GM12878 (cell line): ENCODE measurements at regions not wholly inside any gene's neighbourhood (a gene's known extent, or its start where the extent isn't known, plus 50 kb on each side); places are given as distances from the start of the nearest gene placed in this dataset.

ENCODE experiments used
- FOXM1 ChIP-seq: IDR thresholded peaks from 2 replicates; pipeline ENCODE4 v1.6.1; 2012; ENCODE audit warnings: low read depth, mild to moderate bottlenecking, inconsistent platforms, low read length, moderate library complexity
- GABPA ChIP-seq: IDR thresholded peaks from 2 replicates; pipeline ENCODE4 v1.6.1; 2014; ENCODE audit warnings: antibody characterized with exemption, low read depth, mild to moderate bottlenecking, inconsistent platforms
- NFXL1 ChIP-seq: fragments of 450-650 bp; IDR thresholded peaks from 2 replicates; pipeline ENCODE4 v1.6.1; 2017; ENCODE audit warnings: antibody characterized with exemption, mild to moderate bottlenecking, borderline replicate concordance
- NRF1 ChIP-seq: conservative IDR thresholded peaks from 2 replicates; pipeline ENCODE4 v1.6.1; 2011; ENCODE audit warnings: mild to moderate bottlenecking, low read depth, low read length, improper control_type of control experiment
- PML ChIP-seq: IDR thresholded peaks from 2 replicates; pipeline ENCODE4 v1.6.1; 2012; ENCODE audit warnings: low read length, inconsistent platforms
- RAD21 ChIP-seq: IDR thresholded peaks from 2 replicates; pipeline ENCODE4 v1.6.1; 2011; ENCODE audit warnings: mild to moderate bottlenecking, low read depth, low read length, moderate library complexity; ENCODE audit not compliant: insufficient read depth
- RAD51 ChIP-seq: fragments of 450-650 bp; IDR thresholded peaks from 2 replicates; pipeline ENCODE4 v1.6.1; 2016; ENCODE audit warnings: moderate library complexity, mild to moderate bottlenecking, inconsistent platforms
- TF ChIP-seq, protein P1 (sequence below): fragments of 450-650 bp; formaldehyde crosslinking; IDR thresholded peaks from 2 replicates; pipeline ENCODE4 v1.4.0; 2020; ENCODE audit warnings: mild to moderate bottlenecking, moderate library complexity
- TF ChIP-seq, protein P2 (sequence below), 3 experiments: IDR thresholded peaks in 2 of 3; conservative IDR thresholded peaks in 1 of 3; 2 replicates each; pipeline ENCODE4 v1.5.1; 2011; ENCODE audit warnings: low read depth in 3 of 3, low read length in 3 of 3, mild to moderate bottlenecking in 3 of 3, control low read depth in 2 of 3, moderate library complexity in 2 of 3, inconsistent platforms in 1 of 3, mixed read lengths in 1 of 3; ENCODE audit not compliant: control insufficient read depth in 2 of 3, insufficient read depth in 1 of 3; ENCODE audit errors: extremely low read depth in 1 of 3
- TF ChIP-seq, protein P3 (sequence below): IDR thresholded peaks from 2 replicates; pipeline ENCODE4 v1.6.1; 2012; ENCODE audit warnings: mild to moderate bottlenecking, low read depth, low read length

DNA sequence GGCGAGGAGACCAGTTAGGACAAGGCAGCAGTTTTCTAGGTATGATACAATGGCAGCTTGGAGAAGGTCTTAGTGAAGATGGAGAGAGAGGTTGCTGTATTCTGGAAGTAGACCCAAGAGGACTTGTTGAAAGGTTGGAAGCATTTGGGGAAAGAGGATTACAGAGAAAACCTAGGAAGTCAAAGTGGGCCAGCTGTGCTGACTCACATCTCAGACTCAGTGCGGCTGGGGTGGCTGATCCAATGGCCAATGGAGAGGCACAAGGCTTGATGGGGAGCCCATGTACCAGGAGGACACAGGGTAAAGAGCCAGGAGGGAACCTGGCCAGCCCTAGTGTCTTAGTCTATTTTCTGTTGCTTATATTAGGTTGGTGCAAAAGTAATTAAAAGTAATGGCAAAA lies 194.5 kb upstream of the GALNT17 start:
- TF ChIP-seq RAD51 (no peak), NFXL1 (no peak), PML (no peak), NRF1 (no peak), RAD21 (no peak), FOXM1 (no peak), GABPA (no peak)
- TF ChIP-seq, protein P1, sequence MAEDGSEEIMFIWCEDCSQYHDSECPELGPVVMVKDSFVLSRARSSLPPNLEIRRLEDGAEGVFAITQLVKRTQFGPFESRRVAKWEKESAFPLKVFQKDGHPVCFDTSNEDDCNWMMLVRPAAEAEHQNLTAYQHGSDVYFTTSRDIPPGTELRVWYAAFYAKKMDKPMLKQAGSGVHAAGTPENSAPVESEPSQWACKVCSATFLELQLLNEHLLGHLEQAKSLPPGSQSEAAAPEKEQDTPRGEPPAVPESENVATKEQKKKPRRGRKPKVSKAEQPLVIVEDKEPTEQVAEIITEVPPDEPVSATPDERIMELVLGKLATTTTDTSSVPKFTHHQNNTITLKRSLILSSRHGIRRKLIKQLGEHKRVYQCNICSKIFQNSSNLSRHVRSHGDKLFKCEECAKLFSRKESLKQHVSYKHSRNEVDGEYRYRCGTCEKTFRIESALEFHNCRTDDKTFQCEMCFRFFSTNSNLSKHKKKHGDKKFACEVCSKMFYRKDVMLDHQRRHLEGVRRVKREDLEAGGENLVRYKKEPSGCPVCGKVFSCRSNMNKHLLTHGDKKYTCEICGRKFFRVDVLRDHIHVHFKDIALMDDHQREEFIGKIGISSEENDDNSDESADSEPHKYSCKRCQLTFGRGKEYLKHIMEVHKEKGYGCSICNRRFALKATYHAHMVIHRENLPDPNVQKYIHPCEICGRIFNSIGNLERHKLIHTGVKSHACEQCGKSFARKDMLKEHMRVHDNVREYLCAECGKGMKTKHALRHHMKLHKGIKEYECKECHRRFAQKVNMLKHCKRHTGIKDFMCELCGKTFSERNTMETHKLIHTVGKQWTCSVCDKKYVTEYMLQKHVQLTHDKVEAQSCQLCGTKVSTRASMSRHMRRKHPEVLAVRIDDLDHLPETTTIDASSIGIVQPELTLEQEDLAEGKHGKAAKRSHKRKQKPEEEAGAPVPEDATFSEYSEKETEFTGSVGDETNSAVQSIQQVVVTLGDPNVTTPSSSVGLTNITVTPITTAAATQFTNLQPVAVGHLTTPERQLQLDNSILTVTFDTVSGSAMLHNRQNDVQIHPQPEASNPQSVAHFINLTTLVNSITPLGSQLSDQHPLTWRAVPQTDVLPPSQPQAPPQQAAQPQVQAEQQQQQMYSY (CRISPR knock-in tag): no peak
- TF ChIP-seq, protein P2, sequence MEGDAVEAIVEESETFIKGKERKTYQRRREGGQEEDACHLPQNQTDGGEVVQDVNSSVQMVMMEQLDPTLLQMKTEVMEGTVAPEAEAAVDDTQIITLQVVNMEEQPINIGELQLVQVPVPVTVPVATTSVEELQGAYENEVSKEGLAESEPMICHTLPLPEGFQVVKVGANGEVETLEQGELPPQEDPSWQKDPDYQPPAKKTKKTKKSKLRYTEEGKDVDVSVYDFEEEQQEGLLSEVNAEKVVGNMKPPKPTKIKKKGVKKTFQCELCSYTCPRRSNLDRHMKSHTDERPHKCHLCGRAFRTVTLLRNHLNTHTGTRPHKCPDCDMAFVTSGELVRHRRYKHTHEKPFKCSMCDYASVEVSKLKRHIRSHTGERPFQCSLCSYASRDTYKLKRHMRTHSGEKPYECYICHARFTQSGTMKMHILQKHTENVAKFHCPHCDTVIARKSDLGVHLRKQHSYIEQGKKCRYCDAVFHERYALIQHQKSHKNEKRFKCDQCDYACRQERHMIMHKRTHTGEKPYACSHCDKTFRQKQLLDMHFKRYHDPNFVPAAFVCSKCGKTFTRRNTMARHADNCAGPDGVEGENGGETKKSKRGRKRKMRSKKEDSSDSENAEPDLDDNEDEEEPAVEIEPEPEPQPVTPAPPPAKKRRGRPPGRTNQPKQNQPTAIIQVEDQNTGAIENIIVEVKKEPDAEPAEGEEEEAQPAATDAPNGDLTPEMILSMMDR (IDR thresholded peaks at IDR 0.05 in 2 of 3, conservative IDR thresholded peaks at IDR 0.05 in 1 of 3; ENCODE audit: control insufficient read depth in 2 of 3, extremely low read depth in 1 of 3, insufficient read depth in 1 of 3, low read depth in 3 of 3, low read length in 3 of 3): no peak
- TF ChIP-seq, protein P3, sequence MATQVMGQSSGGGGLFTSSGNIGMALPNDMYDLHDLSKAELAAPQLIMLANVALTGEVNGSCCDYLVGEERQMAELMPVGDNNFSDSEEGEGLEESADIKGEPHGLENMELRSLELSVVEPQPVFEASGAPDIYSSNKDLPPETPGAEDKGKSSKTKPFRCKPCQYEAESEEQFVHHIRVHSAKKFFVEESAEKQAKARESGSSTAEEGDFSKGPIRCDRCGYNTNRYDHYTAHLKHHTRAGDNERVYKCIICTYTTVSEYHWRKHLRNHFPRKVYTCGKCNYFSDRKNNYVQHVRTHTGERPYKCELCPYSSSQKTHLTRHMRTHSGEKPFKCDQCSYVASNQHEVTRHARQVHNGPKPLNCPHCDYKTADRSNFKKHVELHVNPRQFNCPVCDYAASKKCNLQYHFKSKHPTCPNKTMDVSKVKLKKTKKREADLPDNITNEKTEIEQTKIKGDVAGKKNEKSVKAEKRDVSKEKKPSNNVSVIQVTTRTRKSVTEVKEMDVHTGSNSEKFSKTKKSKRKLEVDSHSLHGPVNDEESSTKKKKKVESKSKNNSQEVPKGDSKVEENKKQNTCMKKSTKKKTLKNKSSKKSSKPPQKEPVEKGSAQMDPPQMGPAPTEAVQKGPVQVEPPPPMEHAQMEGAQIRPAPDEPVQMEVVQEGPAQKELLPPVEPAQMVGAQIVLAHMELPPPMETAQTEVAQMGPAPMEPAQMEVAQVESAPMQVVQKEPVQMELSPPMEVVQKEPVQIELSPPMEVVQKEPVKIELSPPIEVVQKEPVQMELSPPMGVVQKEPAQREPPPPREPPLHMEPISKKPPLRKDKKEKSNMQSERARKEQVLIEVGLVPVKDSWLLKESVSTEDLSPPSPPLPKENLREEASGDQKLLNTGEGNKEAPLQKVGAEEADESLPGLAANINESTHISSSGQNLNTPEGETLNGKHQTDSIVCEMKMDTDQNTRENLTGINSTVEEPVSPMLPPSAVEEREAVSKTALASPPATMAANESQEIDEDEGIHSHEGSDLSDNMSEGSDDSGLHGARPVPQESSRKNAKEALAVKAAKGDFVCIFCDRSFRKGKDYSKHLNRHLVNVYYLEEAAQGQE: no peak
